ENCODE measurements at regions not wholly inside any gene's neighbourhood (a gene's known extent, or its start where the extent isn't known, plus 50 kb on each side); places are given as distances from the start of the nearest gene placed in this dataset.
A peak's percentile ranks its signal among the peaks of the same experiment; 100 is the strongest.

- no peak for DNase-seq
Observed at GRCh38 chr10:78549140-78549935, 515.7 kb downstream of the RPS24 start.

- no peak for DNase-seq
Observed at GRCh38 chr10:78550090-78550489, 516.4 kb downstream of the RPS24 start.

DNA sequence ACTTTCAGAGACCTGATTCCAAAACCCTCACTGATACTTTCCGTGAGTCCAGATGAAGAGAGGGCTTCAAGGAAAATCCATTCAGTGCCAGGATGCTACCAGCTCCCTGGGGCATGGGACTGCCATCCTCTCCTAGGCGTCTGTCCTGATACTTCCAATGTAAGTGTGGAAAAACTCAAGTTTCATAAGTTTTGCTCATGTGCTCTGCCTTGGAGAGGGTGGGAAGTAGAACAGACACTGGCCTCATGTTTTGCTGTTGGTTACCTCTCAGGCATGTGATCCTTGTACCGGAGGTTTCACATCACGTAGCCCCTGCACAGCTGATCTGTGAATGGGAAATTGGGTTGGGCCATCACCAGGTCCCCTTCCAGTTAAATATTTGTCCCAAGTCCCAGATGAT, 517.1 kb downstream of the RPS24 start:
- DNase-seq, result no peak

- no peak for DNase-seq
Observed at GRCh38 chr10:78551184-78552005, 517.4 kb upstream of the ZMIZ1 start.

- DNase-seq, result no peak
Observed at GRCh38 chr10:78552261-78552811, 516.4 kb upstream of the ZMIZ1 start.

- no peak for DNase-seq
Observed at GRCh38 chr10:78553792-78554191, 515.0 kb upstream of the ZMIZ1 start.

GRCh38 chr10:78555128-78555527, 513.6 kb upstream of the ZMIZ1 start:
- no peak for DNase-seq

GRCh38 chr10:78556705-78557432, 511.9 kb upstream of the ZMIZ1 start:
- DNase-seq, result peak in 1 of 2 donors; percentile 78

- DNase-seq, result no peak
Observed at GRCh38 chr10:78557433-78557925, 511.3 kb upstream of the ZMIZ1 start.

- no peak for DNase-seq
Observed at GRCh38 chr10:78559661-78560340, 509.0 kb upstream of the ZMIZ1 start.

- no peak for DNase-seq
Observed at GRCh38 chr10:78560341-78560688, 508.5 kb upstream of the ZMIZ1 start.

DNA sequence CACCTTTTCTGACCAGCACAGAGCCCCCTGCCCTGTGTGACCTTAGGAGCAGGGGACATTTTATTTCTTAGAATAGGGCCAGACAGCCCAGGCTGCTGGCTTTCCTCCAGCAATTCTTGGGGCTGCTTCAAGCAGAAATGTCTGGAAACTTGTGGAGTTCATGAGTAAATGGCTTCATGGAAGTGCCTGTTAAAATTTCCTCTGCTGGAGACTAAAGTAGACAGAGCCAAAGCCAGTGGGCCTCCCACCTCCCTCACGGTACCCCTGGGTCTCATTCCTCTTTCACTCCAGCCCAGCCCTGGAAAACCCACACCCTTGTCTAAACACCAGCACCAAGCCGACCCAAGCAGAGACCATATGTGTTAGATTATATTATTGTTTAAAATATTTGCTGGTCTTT, 505.5 kb upstream of the ZMIZ1 start:
- DNase-seq, result no peak

- no peak for DNase-seq
Observed at GRCh38 chr10:78565841-78566240, 502.9 kb upstream of the ZMIZ1 start.

DNA sequence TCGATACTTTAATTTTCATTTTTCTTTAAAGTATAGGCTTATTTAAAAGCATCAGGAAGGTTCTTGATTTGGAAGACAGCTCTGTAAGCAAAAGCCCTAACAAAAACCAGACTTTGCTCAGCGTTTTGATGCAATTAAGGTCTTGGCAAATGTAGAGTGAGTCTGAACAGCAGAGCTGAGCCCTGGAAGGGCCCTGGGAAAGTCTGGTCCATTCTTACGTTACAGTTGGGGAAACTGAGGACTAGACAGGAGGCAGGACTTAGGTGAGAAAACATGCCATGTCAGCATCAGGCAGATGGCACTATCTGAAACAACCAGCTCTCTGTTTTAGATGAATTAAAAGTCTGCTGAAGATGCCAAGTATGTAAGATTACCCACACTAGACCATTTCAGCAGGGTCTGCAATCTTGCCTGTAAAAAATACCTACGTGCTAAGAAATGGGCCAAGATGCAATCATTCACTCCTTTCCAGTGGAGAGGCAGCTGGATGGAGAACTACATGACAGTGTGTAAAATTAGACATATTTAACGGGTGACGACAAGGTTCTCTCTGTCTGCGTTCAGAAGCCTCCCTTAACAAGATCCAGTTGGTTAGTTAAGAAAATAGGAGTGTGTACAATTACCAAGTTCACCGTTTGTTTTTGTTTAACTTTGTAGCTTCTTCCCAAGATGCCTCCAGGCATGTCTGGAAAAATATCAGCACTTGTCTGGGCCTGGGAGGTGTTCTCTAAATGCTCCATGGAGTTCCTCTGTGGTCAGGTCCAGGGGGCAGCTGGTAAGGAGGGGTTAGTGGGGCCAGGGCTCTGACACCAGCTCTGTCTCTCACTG, 502.3 kb upstream of the ZMIZ1 start:
- no peak for DNase-seq

DNA sequence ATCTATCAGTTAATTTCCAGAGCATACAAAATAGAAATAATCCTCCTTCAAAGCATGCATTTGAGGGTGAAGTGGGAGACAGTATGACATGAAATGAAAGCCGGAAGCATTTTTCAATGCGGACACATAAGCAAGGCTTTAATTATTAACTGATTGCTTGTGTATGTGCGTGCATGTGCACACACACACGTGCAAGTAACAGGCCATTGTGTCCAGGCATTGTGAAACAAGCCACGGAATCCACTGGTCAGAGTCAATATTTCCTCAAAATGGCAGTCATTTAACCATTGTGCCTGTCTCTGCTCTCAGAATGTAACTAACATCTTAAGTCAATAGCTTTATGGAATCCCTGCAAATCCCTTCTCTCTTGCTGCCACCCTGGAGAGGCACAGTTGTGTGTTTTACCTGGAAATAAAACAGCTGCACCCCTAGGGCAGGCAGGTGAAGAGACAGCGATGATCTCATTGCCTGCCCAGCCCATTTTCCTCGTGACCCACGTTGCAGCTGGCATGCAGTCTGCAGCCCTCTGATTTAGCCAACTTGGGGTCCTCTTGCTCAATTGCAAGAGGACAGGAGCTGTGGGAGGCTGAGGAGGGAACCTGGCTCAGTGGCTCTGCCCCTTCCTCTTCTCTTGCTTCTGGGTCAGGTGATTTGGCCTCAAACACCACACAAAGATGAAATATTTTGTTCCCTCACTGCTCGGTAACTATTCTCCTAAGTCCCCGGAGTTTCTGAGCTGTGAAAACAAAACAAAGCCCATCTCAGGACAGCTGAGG, 500.9 kb upstream of the ZMIZ1 start:
- no peak for DNase-seq

GRCh38 chr10:78568620-78569019, 500.1 kb upstream of the ZMIZ1 start:
- DNase-seq, result no peak

- no peak for DNase-seq
Observed at GRCh38 chr10:78570633-78571235, 498.0 kb upstream of the ZMIZ1 start.

DNA sequence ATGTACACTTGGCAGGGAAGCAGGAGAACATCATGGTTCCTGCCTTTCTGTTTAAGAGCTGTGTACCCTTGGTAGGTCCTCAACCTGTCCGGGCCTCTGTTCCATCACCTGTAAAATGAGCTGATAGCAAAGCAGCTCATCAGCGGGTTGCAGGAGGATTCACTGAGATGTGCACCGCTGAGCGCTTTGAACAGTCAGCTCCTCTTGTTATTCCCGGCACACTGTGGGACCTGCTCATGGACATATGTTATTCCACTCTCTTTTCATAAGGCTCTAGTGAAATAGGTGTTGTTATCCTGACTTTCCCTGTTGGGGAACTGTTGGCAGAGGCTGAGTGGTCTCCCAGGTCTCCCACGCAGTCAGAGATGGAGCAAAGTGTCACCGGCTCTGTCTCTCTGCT, 497.5 kb upstream of the ZMIZ1 start:
- no peak for DNase-seq

GRCh38 chr10:78571891-78572290, 496.9 kb upstream of the ZMIZ1 start:
- no peak for DNase-seq

DNA sequence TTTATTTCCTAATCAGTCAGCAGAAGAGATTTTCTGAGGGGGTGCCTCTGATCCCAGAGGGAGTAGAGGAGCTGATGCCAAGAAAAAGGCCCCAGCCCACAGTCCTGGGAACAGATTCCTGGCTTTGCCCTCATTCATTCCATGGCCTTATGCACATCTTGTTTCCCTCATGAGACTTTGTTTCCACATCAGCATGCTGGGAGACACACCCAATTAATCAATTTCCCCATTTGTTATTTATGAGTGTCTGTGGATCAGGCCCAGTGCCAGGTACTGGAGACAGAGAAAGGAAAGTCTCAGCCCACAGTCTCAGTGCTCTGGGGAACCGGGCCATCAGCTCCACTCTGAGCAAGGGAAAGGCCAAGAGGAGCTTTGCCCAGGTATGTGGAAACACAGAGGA, 496.2 kb upstream of the ZMIZ1 start:
- no peak for DNase-seq
